Heart right ventricle (tissue), 16 donors: ENCODE measurements at regions not wholly inside any gene's neighbourhood (a gene's known extent, or its start where the extent isn't known, plus 50 kb on each side); places are given as distances from the start of the nearest gene placed in this dataset.

Source experiments
- ATAC-seq, 8 donors: fragments of 200-7000 bp; cut with Tn5 transposase; one replicate each; pipeline ENCODE4 v1.9.1; 2020; ENCODE audit warnings: mild to moderate bottlenecking in 8 of 8, moderate library complexity in 8 of 8, moderate number of reproducible peaks in 1 of 8
- DNase-seq, 2 donors: peaks; one replicate each; pipeline ENCODE4 v3.0.0-alpha.2; 2020
- H3K27ac ChIP-seq, 10 donors: fragments of 200-600 bp; sonication (generic) in 2 of 10; one replicate each; pipeline versions ENCODE4 v1.5.0 to v1.8.0; 2020 to 2022; ENCODE audit warnings: mild to moderate bottlenecking in 3 of 10
- H3K27me3 ChIP-seq, 7 donors: fragments of 200-600 bp; one replicate each; pipeline ENCODE4 v1.8.0; 2021 to 2022; ENCODE audit warnings: mild to moderate bottlenecking in 2 of 7
- H3K36me3 ChIP-seq, 9 donors: fragments of 200-600 bp; sonication (generic) in 1 of 9; one replicate each; pipeline versions ENCODE4 v1.5.0 to v1.8.0; 2020 to 2022; ENCODE audit warnings: mild to moderate bottlenecking in 2 of 9
- H3K4me1 ChIP-seq, 9 donors: fragments of 200-600 bp; sonication (generic) in 1 of 9; one replicate each; pipeline versions ENCODE4 v1.5.0 to v1.8.0; 2020 to 2022; ENCODE audit warnings: mild to moderate bottlenecking in 4 of 9
- H3K4me3 ChIP-seq, 10 donors: fragments of 200-600 bp; sonication (generic) in 2 of 10; one replicate each; pipeline versions ENCODE4 v1.5.0 to v1.8.0; 2020 to 2022; ENCODE audit warnings: mild to moderate bottlenecking in 7 of 10, moderate library complexity in 2 of 10
- H3K9me3 ChIP-seq, 11 donors: fragments of 200-600 bp in 10 of 11; sonication (generic) in 2 of 11; one replicate each; pipeline versions ENCODE4 v1.5.0 to v1.8.0; 2013 to 2022; ENCODE audit warnings: mild to moderate bottlenecking in 2 of 11, control low read depth in 1 of 11, moderate library complexity in 1 of 11
- WGBS, 2 donors: extraction: QIAGEN DNeasy Blood & Tissue Kit; methylation state at CpG; one replicate each; pipeline ENCODE4 v1.1.7; 2013; ENCODE audit warnings: inconsistent platforms in 1 of 2; 5-methylcytosine and 5-hydroxymethylcytosine counted together
- intact Hi-C, 10 donors: fragments of 100-400 bp; cut with DNase I; formaldehyde crosslinking; loops; one replicate each; pipeline versions ENCODE4 v1.11.1 to v1.14.2; 2022
- TF ChIP-seq, protein P1 (sequence below), 9 donors: fragments of 200-600 bp; sonication (generic) in 2 of 9; IDR thresholded peaks; one replicate each; pipeline versions ENCODE4 v1.5.0 to v1.8.0; 2021 to 2022; ENCODE audit warnings: antibody characterized with exemption in 9 of 9, mild to moderate bottlenecking in 5 of 9, moderate library complexity in 1 of 9
- donor health status: Arrhythmogenic right ventricular cardiomyopathy.
- donor health status: ischemic (EF 13 %, LVEDD 7.1; RV severe dilation, severe dysfunction).
- donor health status: healthy with polysubstance abuse.
- donor health status: DM: no; HTN: yes; CAD: no.
- donor health status: DM: no; HTN: no; CAD: no.
- donor health status: ischemic (EF 25% LVEDD 6.9; RV normal size, moderate dysfunction).
- donor health status: ischemic (EF 25% LVEDD 5.7; RV mildly dilated, moderate dysfunction).
- donor health status: healthy.
- donor health status: DM: yes; HTN: yes; CAD: no.
- donor health status: Ischemic cardiomyopathy.
- donor health status: ischemic (EF 35%, LVEDD 5.7; RV mildly dilated, moderate dysfunction).
- donor health status: nonischemic (EF 11% LVEDD 7.7; RV severe dilation, severe dysfunction).
- donor health status: DM: yes; HTN: yes; CAD: no.
- donor health status: PGD.
- donor health status: ischemic (EF 29% LVEDD 5.4; RV normal size, mild dysfunction).
- donor health status: nonischemic (EF 23%, LVEDD 6.1; RV moderate dilation, normal function).

- H3K9me3 ChIP-seq = no peaks in the 10 kb centered on the region
- no peaks in the 10 kb centered on the region for H3K4me1 ChIP-seq
- DNase-seq (no peak), ATAC-seq (no peak)
- TF ChIP-seq, protein P1, sequence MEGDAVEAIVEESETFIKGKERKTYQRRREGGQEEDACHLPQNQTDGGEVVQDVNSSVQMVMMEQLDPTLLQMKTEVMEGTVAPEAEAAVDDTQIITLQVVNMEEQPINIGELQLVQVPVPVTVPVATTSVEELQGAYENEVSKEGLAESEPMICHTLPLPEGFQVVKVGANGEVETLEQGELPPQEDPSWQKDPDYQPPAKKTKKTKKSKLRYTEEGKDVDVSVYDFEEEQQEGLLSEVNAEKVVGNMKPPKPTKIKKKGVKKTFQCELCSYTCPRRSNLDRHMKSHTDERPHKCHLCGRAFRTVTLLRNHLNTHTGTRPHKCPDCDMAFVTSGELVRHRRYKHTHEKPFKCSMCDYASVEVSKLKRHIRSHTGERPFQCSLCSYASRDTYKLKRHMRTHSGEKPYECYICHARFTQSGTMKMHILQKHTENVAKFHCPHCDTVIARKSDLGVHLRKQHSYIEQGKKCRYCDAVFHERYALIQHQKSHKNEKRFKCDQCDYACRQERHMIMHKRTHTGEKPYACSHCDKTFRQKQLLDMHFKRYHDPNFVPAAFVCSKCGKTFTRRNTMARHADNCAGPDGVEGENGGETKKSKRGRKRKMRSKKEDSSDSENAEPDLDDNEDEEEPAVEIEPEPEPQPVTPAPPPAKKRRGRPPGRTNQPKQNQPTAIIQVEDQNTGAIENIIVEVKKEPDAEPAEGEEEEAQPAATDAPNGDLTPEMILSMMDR (IDR thresholded peaks at IDR 0.05) = no peak
- no peak overlapping the region for H3K4me3 ChIP-seq
- intact Hi-C loops = no loop called here
- 33 to 64% methylated on average over 1 of the region's 1 CpG for WGBS, 2 donors
- no peaks in the 10 kb centered on the region for H3K36me3 ChIP-seq
- H3K27ac ChIP-seq = no peak overlapping the region
- no peaks in the 10 kb centered on the region for H3K27me3 ChIP-seq
These were observed 447.8 kb upstream of the CNTN5 start for GRCh38 chr11:98572941-98573340.

- Histone ChIP-seq H3K27me3 (no peaks in the 10 kb centered on the region), H3K4me1 (no peaks in the 10 kb centered on the region), H3K4me3 (no peak overlapping the region), H3K9me3 (peaks cover 0 to 17% (median 0%) of the 10 kb centered on the region in 11 donors), H3K36me3 (no peaks in the 10 kb centered on the region), H3K27ac (no peak overlapping the region)
- intact Hi-C loops = no loop called here
- ATAC-seq (no peak), DNase-seq (no peak)
- TF ChIP-seq, protein P1 (IDR thresholded peaks at IDR 0.05) = no peak
These were observed 432.9 kb upstream of the CNTN5 start for GRCh38 chr11:98587884-98588283.

GRCh38 chr11:98589967-98590366 lies 430.8 kb upstream of the CNTN5 start:
- Histone ChIP-seq H3K27me3 (no peaks in the 10 kb centered on the region), H3K36me3 (no peaks in the 10 kb centered on the region), H3K9me3 (peaks cover 0 to 33% (median 5%) of the 10 kb centered on the region in 11 donors), H3K4me1 (no peaks in the 10 kb centered on the region), H3K4me3 (no peak overlapping the region), H3K27ac (no peak overlapping the region)
- 54 to 59% methylated on average over 5 of the region's 5 CpGs for WGBS, 2 donors
- no peak for ATAC-seq
- intact Hi-C loops = no loop called here
- TF ChIP-seq, protein P1 (IDR thresholded peaks at IDR 0.05) = no peak
- no peak for DNase-seq

DNA sequence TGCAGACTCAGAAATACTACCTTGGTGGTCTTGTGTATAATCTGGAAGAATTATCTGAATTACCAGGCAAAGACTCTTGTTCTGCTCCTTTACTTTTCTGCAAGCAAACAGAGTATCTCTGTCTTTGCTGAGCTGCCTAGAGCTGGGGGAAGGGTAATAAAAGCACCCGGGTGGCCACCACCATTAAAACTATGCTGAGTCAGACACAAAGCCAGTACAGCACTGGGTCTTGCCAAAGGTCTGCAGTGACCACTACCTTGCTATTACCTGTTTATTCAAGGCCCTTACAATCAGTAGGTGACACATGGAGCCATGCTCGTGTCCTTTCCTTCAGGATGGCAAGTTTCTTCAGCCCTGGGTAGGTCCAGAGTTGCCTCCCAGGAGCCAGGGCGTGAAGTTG lies 420.6 kb upstream of the CNTN5 start:
- WGBS, 2 donors = 77 to 79% methylated on average over 3 of the region's 3 CpGs
- TF ChIP-seq, protein P1 (IDR thresholded peaks at IDR 0.05) = no peak
- no peak for ATAC-seq
- intact Hi-C loops = no loop called here
- Histone ChIP-seq H3K4me1 (no peaks in the 10 kb centered on the region), H3K27ac (no peak overlapping the region), H3K27me3 (no peaks in the 10 kb centered on the region), H3K36me3 (no peaks in the 10 kb centered on the region), H3K9me3 (peaks cover 0 to 14% (median 0%) of the 10 kb centered on the region in 11 donors), H3K4me3 (no peak overlapping the region)
- no peak for DNase-seq
